Breast epithelium (tissue), 3 donors: ENCODE measurements at regions not wholly inside any gene's neighbourhood (a gene's known extent, or its start where the extent isn't known, plus 50 kb on each side); places are given as distances from the start of the nearest gene placed in this dataset.

ENCODE experiments used
- CTCF ChIP-seq, 3 donors: fragments of 450-650 bp; IDR thresholded peaks; one replicate each; pipeline ENCODE4 v1.5.1; 2016 to 2017; ENCODE audit warnings: antibody characterized with exemption in 3 of 3, mild to moderate bottlenecking in 3 of 3, moderate library complexity in 3 of 3
- POLR2A ChIP-seq: fragments of 450-650 bp; IDR thresholded peaks from one replicate; pipeline ENCODE4 v1.6.1; 2016; ENCODE audit warnings: antibody characterized with exemption, mild to moderate bottlenecking, moderate library complexity

GRCh38 chr18:22031611-22032010, 137.8 kb upstream of the GATA6 start:
- TF ChIP-seq POLR2A (no peak), CTCF (IDR thresholded peaks at IDR 0.05) (no peak)
